GM12878 (cell line): ENCODE measurements at regions not wholly inside any gene's neighbourhood (a gene's known extent, or its start where the extent isn't known, plus 50 kb on each side); places are given as distances from the start of the nearest gene placed in this dataset.

Experiments
- ATAC-seq: fragments of 200-7000 bp; cut with Tn5 transposase; 3 replicates; pipeline ENCODE4 v1.9.1; 2020; ENCODE audit warnings: mild to moderate bottlenecking, moderate library complexity
- BruUV-seq: library from RNA; stranded (reverse); fragments of 400-500 nt; replicated peaks from 2 replicates; lab custom pipeline; 2021; lab: Mats Ljungman, UMichigan
- CTCF ChIA-PET: fragments of 300-600 bp; sonication (Branson Sonifier 250); formaldehyde crosslinking; extraction: SDS; loops from one replicate; lab custom pipeline; 2021; ENCODE audit warnings: inconsistent platforms; lab: Yijun Ruan, JAX
- POLR2A ChIA-PET: fragments of 350-600 bp; formaldehyde crosslinking; extraction: SDS; loops from one replicate; lab custom pipeline; 2021; ENCODE audit warnings: inconsistent platforms; lab: Charles Lee
- RAD21 ChIA-PET: fragments of 300-600 bp; sonication (Branson Sonifier 250); formaldehyde crosslinking; loops from one replicate; lab custom pipeline; 2023; ENCODE audit warnings: antibody characterized with exemption; ENCODE audit not compliant: unreplicated experiment; lab: Charles Lee
- SMC1A ChIA-PET: fragments of 300-600 bp; sonication (Branson Sonifier 250); formaldehyde crosslinking; loops from one replicate; lab custom pipeline; 2023; ENCODE audit not compliant: unreplicated experiment, uncharacterized antibody; lab: Charles Lee
- DNase-seq: peaks from one replicate; pipeline ENCODE4 v3.0.0-alpha.2; 2011; ENCODE audit warnings: low read depth, low spot score
- FAIRE-seq: peaks from 3 replicates; lab custom pipeline; 2011; peaks lifted over from hg19 to GRCh38; lab: Jason Lieb, UNC
- H2AFZ ChIP-seq: 2 replicates; pipeline ENCODE4 v1.6.0; 2011; ENCODE audit warnings: low read depth, low read length, control low read depth; ENCODE audit not compliant: control insufficient read depth
- H3K27ac ChIP-seq: 2 replicates; pipeline ENCODE4 v1.5.1; 2011; ENCODE audit warnings: control low read depth; ENCODE audit not compliant: control insufficient read depth, insufficient read depth
- H3K27me3 ChIP-seq, 2 experiments: replicated peaks in 1 of 2; 2 replicates each; pipeline versions ENCODE4 v1.6.0 to v1.6.1; 2011; ENCODE audit warnings: low read length in 1 of 2; ENCODE audit not compliant: control insufficient read depth in 2 of 2, insufficient read depth in 2 of 2
- H3K36me3 ChIP-seq, 2 experiments: 2 replicates each; pipeline ENCODE4 v1.5.1; 2011; ENCODE audit warnings: low read length in 1 of 2; ENCODE audit not compliant: control insufficient read depth in 2 of 2, insufficient read depth in 2 of 2
- H3K4me1 ChIP-seq: 2 replicates; pipeline ENCODE4 v1.6.1; 2011; ENCODE audit warnings: mild to moderate bottlenecking, low read length, moderate library complexity, mixed read lengths; ENCODE audit not compliant: control insufficient read depth, insufficient read depth
- H3K4me2 ChIP-seq: 2 replicates; pipeline ENCODE4 v1.6.0; 2011; ENCODE audit warnings: control low read depth; ENCODE audit not compliant: control insufficient read depth, insufficient read depth
- H3K4me3 ChIP-seq: fragments of 200-600 bp; sonication (generic); 2 replicates; pipeline ENCODE4 v1.5.1; 2016
- H3K79me2 ChIP-seq: 2 replicates; pipeline ENCODE4 v1.6.0; 2011; ENCODE audit warnings: low read length; ENCODE audit not compliant: control insufficient read depth, insufficient read depth
- H3K9ac ChIP-seq: 2 replicates; pipeline ENCODE4 v1.8.0; 2011; ENCODE audit warnings: low read length, control low read depth, mixed read lengths; ENCODE audit not compliant: control insufficient read depth, insufficient read depth
- H3K9me3 ChIP-seq: replicated peaks from 3 replicates; pipeline ENCODE4 v1.5.1; 2011; ENCODE audit warnings: mild to moderate bottlenecking, low read length; ENCODE audit not compliant: control insufficient read depth, insufficient read depth
- H4K20me1 ChIP-seq: 2 replicates; pipeline ENCODE4 v1.6.0; 2011; ENCODE audit not compliant: control insufficient read depth, insufficient read depth
- CHD1 ChIP-seq: IDR thresholded peaks from 2 replicates; pipeline ENCODE4 v1.6.1; 2012; ENCODE audit warnings: low read depth, low read length, improper control_type of control experiment
- GABPA ChIP-seq: IDR thresholded peaks from 2 replicates; pipeline ENCODE4 v1.6.1; 2014; ENCODE audit warnings: antibody characterized with exemption, low read depth, mild to moderate bottlenecking, inconsistent platforms
- HDAC2 ChIP-seq: fragments of 200-600 bp; sonication (generic); IDR thresholded peaks from 2 replicates; pipeline ENCODE4 v1.6.1; 2017
- JUNB ChIP-seq: IDR thresholded peaks from 2 replicates; pipeline ENCODE4 v1.6.1; 2016; ENCODE audit warnings: antibody characterized with exemption, mild to moderate bottlenecking
- KLF5 ChIP-seq: fragments of 450-650 bp; IDR thresholded peaks from 2 replicates; pipeline ENCODE4 v1.6.1; 2014; ENCODE audit warnings: mild to moderate bottlenecking; ENCODE audit not compliant: partially characterized antibody
- NKRF ChIP-seq: fragments of 450-650 bp; conservative IDR thresholded peaks from 2 replicates; pipeline ENCODE4 v1.6.1; 2017; ENCODE audit warnings: mild to moderate bottlenecking, moderate library complexity
- POLR2AphosphoS5 ChIP-seq: IDR thresholded peaks from 2 replicates; pipeline ENCODE4 v1.6.1; 2011; ENCODE audit warnings: mild to moderate bottlenecking, low read length, inconsistent platforms
- RAD21 ChIP-seq: IDR thresholded peaks from 2 replicates; pipeline ENCODE4 v1.6.1; 2011; ENCODE audit warnings: mild to moderate bottlenecking, low read depth, low read length, moderate library complexity; ENCODE audit not compliant: insufficient read depth
- WGBS: methylation state at CpG from one replicate; pipeline ENCODE4 v1.1.6; 2016; ENCODE audit warnings: low lambda C conversion rate; ENCODE audit not compliant: insufficient replicate concordance, insufficient coverage; ENCODE audit errors: missing lambda C conversion rate; 5-methylcytosine and 5-hydroxymethylcytosine counted together
- in situ Hi-C: fragments of 300-500 bp; cut with MboI; formaldehyde crosslinking; loops from 9 replicates; pipeline ENCODE4 v1.14.3; 2018; ENCODE audit warnings: mixed read lengths
- intact Hi-C: fragments of 100-400 bp; cut with micrococcal nuclease; formaldehyde crosslinking; loops from one replicate; pipeline ENCODE4 v1.14.2; 2022; ENCODE audit not compliant: unreplicated experiment

GRCh38 chr16:85512808-85513115 is 100.4 kb upstream of the GSE1 start:
- ChIA-PET POLR2A (no interaction called here), RAD21 (interaction anchor here (0.9 kb wide), 1 partner anchor 103 kb away, joined by 3 read pairs; no protein-coding TSS in a partner anchor), CTCF (no interaction called here), SMC1A (no interaction called here)
- Histone ChIP-seq H3K9ac (no peak overlapping the region), H3K36me3 (no peaks in the 10 kb centered on the region), H3K4me2 (no peak overlapping the region), H3K9me3 (no peaks in the 10 kb centered on the region), H3K4me1 (no peaks in the 10 kb centered on the region), H3K4me3 (no peak overlapping the region), H2AFZ (no peak overlapping the region), H3K27me3 (peaks cover 0 to 3% of the 10 kb centered on the region in 2 experiments; a peak in 2 of 4 replicates), H3K79me2 (no peaks in the 10 kb centered on the region), H3K27ac (no peak overlapping the region), H4K20me1 (no peaks in the 10 kb centered on the region)
- in situ Hi-C loops (no loop called here), intact Hi-C loops (no loop called here)
- 4% methylated on average over 7 of the region's 7 CpGs for WGBS
- FAIRE-seq, result no peak
- BruUV-seq, result no TSS peak
- no peak for ATAC-seq
- no peak for DNase-seq
- no peak for TF ChIP-seq GABPA
- no peak for TF ChIP-seq POLR2AphosphoS5
- no peak for TF ChIP-seq NKRF
- TF ChIP-seq RAD21, result no peak
- no peak for TF ChIP-seq KLF5

GRCh38 chr16:85513180-85513579 is 99.9 kb upstream of the GSE1 start:
- ChIA-PET SMC1A (no interaction called here), RAD21 (interaction anchor here (0.9 kb wide), 1 partner anchor 103 kb away, joined by 3 read pairs; no protein-coding TSS in a partner anchor), POLR2A (no interaction called here), CTCF (no interaction called here)
- no TSS peak for BruUV-seq
- no peak for TF ChIP-seq JUNB
- TF ChIP-seq CHD1, result no peak
- no peak for TF ChIP-seq HDAC2
- no peaks in the 10 kb centered on the region for H4K20me1 ChIP-seq
- WGBS, result 47% methylated on average over 9 of the region's 9 CpGs
- in situ Hi-C loops (no loop called here), intact Hi-C loops (no loop called here)
- H3K4me3 ChIP-seq, result no peak overlapping the region
- no peaks in the 10 kb centered on the region for H3K79me2 ChIP-seq
- no peaks in the 10 kb centered on the region for H3K36me3 ChIP-seq
- no peak overlapping the region for H3K9ac ChIP-seq
- no peaks in the 10 kb centered on the region for H3K9me3 ChIP-seq
- H3K4me1 ChIP-seq, result no peaks in the 10 kb centered on the region
- no peak overlapping the region for H3K4me2 ChIP-seq
- H3K27me3 ChIP-seq, result peaks cover 0 to 3% of the 10 kb centered on the region in 2 experiments; a peak in 2 of 4 replicates
- DNase-seq (no peak), ATAC-seq (no peak), FAIRE-seq (no peak)
- no peak overlapping the region for H2AFZ ChIP-seq
- H3K27ac ChIP-seq, result no peak overlapping the region
